DOHH2 (cell line): ENCODE measurements at regions not wholly inside any gene's neighbourhood (a gene's known extent, or its start where the extent isn't known, plus 50 kb on each side); places are given as distances from the start of the nearest gene placed in this dataset.

ENCODE experiments used
- EZH2phosphoT487 ChIP-seq: fragments of 200-600 bp; sonication (generic); IDR thresholded peaks from 2 replicates; pipeline ENCODE4 v1.6.1; 2017; ENCODE audit warnings: borderline replicate concordance, mild to moderate bottlenecking, antibody characterized with exemption, low read length, moderate library complexity, mixed read lengths
- TF ChIP-seq, protein P1 (sequence below): fragments of 200-600 bp; sonication (generic); IDR thresholded peaks from one replicate; pipeline ENCODE4 v1.5.1; 2014; ENCODE audit warnings: antibody characterized with exemption, mild to moderate bottlenecking, low read depth, low read length; ENCODE audit not compliant: poor library complexity, severe bottlenecking

- TF ChIP-seq, protein P1, sequence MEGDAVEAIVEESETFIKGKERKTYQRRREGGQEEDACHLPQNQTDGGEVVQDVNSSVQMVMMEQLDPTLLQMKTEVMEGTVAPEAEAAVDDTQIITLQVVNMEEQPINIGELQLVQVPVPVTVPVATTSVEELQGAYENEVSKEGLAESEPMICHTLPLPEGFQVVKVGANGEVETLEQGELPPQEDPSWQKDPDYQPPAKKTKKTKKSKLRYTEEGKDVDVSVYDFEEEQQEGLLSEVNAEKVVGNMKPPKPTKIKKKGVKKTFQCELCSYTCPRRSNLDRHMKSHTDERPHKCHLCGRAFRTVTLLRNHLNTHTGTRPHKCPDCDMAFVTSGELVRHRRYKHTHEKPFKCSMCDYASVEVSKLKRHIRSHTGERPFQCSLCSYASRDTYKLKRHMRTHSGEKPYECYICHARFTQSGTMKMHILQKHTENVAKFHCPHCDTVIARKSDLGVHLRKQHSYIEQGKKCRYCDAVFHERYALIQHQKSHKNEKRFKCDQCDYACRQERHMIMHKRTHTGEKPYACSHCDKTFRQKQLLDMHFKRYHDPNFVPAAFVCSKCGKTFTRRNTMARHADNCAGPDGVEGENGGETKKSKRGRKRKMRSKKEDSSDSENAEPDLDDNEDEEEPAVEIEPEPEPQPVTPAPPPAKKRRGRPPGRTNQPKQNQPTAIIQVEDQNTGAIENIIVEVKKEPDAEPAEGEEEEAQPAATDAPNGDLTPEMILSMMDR, result no peak
- TF ChIP-seq EZH2phosphoT487, result no peak
Measured at GRCh38 chr10:118973744-118974143, 55.8 kb upstream of the NANOS1 start.
